HG02840 (cell line): ENCODE measurements at regions not wholly inside any gene's neighbourhood (a gene's known extent, or its start where the extent isn't known, plus 50 kb on each side); places are given as distances from the start of the nearest gene placed in this dataset.

Experiments used
- ATAC-seq: cut with Tn5 transposase; IDR thresholded peaks from one replicate; pipeline ENCODE4 v1.9.1; 2021; ENCODE audit warnings: mild to moderate bottlenecking, moderate library complexity, moderate number of reproducible peaks; ENCODE audit not compliant: unreplicated experiment, low FRiP score

DNA sequence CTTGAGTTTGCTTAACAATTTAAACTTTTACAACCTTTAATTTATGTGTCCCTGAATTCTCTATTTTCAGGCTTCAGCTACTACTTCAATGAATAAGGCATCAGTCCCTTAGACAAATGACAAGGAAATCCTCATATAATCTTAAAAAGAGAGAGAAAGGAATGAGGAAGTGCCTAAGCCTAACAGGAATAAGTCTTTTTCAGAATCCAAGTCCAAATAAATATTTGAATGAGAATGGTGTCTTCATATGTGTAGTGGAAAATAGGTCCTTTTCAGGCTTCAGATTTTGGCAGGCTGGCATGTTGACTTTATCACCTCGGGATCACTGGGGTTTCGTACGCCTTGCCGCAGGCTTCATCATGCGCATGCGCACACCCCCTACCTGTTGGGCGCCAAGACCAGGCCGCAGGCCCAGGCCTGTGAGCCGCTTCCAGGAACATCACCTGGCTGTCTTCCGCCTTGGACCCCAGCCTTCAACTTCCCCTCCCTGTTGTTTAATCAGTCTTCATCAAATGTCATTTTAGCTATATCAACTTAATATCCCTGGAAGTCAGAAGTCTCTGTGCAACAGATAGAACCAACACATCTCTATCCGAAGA lies 334.5 kb downstream of the SOX2 start:
- ATAC-seq = no peak

DNA sequence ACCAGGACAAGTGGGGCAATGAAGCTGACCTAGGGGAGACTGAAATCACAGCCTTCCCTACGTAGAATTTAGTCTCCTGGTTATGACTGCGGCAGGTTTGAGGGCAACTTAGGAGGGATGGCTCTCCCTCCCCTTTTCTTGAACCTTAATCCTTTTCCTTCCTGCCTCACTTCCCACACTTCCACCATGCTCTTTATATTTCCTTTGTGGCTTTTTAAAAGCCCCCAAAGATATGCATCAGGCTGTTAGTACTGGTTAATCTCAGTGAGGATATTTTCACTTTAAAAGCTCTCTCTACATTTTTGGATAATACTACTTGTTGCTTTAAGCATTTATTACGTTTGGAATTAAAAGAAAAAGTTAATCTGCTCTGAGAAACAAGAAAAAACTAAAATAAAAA lies 339.2 kb downstream of the SOX2 start:
- ATAC-seq = no peak

DNA sequence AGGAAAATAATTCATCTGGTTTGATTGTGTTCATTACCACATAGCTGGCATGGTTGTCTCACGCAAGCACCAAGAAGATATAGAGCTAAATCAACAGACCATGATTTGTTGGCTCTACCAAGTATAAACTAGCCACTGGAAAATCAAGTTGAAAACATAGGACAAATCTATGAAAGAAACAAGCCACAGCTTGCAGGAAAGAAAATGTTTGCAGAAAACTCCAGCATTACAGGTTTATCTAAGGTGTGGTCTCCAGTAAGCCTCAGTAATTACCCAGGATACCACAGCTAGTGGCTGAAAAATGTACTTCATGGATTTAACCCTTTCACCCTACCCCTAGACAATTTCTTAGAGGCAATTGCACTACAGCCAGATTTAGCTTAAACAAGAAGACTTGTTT lies 340.6 kb downstream of the SOX2 start:
- no peak for ATAC-seq

DNA sequence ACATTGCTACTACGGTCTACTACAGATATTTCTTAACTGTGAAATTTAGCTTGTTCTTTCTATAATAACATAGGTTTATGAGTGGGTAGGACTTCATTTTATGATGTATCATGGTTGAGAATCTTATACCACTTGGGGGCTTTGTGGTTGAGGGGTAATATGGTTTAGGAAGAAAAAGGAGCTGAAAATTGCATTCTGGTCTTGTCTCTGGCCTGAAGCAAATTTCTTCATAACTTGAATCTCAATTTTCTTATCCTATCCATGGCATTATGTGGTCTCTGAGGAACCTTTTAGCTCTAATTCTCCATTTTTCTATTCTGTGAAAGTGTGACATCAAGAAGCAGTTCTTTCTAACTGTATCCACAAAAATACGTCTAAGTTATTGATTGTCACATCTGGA lies 341.0 kb downstream of the SOX2 start:
- ATAC-seq = no peak

DNA sequence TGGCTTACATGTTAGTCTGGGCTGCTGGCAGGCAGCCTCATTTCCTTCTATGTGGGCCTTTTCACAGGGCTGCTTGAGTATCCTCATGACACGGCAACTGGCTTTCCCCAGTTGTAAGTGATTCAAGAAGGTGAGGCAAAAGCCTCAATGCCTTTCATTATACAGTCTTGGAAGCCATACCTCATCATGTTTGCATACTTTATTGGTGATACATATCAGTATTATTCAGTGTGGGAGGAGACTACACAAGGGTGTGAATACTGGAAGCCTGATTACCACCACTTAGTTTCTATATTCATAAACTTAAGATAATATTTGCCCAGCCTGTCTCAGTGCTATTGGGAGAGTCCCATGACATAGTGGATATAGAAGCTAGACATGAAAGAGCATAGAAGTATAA lies 346.8 kb downstream of the SOX2 start:
- ATAC-seq = no peak

DNA sequence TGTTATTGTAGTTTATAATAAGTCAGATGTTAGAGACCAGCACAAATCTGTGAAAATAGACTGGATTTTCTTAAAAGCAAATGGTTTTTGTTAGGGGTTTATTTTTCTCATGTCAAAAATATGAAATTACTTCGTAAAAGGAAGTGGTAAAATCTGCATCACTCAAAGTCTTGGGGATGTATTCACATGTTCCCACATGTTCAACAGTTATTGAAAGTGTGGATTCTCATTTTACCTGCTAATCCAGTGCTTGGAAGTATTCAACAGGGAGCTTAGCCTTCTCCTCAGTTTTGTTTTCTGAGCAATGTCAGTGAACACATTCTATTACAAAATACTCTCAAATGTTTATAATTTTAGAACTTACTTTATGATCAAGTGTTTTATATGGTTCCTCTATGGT lies 352.0 kb downstream of the SOX2 start:
- no peak for ATAC-seq

DNA sequence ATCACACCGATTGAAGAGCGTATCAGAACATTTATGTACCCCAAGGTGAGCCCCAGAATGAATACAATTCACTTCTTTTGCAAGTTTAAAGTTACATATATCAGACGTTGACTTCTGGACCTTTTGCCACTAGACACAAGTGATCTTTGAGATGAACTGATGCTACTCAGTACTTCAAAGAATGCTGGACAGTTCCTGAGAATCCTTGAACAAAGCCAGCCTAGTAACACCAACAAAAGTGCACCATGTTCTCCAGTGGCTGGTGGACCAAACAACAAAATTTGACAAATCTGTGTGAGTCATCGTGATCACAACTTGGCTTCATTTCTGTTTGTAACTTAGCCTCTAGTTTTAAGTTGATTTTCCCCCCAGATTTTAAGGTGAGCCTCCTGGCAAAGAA lies 355.7 kb downstream of the SOX2 start:
- no peak for ATAC-seq

DNA sequence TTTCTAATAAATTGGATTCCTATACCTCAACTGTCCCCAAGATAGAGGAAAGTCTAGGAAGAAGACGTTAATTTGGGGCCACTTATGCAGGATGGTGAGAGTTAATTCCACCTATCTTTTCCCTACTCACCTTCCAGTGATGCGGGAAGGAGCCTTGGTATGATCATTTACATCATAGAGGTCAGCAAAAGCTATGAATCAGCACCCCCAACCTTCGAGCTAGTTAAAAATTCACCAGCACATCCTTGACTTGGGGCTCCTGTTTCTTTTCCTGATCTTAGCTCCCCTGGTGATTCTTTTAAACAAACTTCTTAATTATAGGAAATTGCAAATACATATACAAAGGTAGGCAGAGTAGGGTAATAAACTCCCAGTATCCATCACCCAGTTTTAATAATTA lies 366.6 kb downstream of the SOX2 start:
- ATAC-seq = no peak

DNA sequence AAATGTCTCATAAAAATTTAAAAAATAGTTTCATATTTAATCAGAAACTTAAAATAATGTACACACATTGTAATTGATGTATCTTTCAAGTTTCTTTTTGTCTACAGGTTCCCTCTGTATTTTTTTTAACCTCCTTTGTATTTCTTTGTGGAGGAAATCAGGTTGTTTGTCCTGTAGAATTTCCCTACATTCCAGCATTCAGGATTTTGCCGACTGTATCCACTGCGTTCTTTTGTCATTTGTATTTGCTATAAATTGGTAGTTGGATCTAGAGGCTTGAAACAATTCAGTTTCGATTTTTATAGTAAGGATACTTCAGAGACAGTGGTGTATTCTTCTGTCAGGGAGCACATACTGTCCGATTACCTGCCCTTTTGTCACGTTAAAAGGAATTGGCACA lies 367.2 kb downstream of the SOX2 start:
- ATAC-seq = no peak

DNA sequence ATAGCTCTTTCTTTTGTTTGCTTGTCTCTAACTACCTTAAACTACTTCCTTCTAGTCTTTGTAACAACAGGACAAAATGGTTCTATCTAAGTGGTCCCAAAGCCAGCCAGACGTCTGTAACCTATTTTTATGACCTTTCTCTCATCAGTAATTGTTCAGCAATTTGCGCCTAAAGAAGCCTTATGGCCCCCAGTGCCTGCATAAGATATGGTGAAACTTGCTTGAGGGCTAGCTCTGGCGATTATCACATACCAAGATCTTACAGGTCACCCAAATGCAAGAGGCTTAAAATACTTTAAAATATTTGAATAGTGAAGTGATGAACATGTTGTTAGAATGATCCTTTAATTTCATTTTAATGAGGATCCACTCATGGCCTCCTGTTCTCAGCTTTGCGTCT lies 369.4 kb downstream of the SOX2 start:
- no peak for ATAC-seq

DNA sequence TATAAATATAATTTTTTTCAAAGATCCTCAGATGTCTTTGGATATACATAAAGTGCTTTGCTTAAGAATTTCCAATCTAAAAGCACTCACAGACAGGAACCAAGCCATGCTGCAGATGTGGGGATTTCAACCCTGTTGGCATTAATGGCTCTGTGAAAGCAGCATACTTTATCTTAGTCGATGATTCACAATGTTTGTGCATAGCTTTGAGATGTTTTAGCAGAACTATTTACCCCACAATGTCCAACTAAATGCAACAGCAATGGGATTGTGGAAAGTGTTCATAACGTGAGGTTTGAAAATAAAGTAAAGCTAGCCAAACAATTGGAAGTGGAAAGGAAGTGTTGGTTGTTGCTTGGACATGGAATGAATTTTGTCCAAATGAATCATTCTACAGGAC lies 371.4 kb downstream of the SOX2 start:
- no peak for ATAC-seq

DNA sequence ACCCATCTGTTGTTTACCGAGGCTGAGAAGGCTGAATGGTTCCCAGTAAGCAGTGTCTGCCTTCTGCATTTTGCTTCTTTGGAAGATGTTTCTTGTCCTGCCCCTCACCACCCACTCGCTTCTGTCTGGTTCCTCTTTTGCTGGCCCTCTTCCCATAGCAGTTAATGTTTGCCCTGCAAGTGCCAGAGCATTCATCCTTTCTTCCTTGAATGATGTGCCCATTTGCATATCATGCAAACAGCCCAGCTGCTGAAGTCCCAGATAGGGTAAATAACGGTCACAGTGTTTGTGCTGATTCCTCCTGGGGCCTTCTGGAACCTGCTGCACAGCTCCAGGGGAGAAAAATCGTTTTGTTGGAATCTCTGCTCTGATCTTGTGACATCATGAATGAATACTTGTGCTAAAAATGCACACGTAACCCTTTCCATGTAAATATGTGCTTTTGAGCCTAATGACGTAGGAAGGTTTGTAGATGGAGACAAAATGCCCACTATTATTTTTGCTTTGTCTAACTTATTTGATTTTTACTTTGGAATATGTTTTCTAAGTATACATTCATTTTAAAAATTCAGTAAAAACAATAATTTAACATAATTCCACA lies 381.0 kb downstream of the SOX2 start:
- no peak for ATAC-seq

DNA sequence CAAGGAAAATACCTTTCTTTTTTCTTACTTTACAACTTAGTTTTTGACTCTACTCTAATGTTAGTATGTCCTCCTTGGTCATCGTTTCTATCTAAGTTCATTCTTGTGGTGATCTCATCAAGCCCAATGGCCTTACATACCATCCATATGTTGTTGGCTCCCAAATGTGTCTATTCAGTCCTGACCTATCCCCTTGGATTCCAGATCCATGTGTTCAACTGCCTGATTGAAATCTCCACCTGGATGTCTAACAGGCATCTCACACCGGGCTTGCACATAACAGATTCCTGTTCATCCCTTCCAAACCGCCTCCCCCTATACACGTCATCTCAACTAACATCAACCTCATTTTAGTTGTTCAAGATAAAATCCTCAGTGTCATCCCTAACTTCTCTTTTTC lies 382.6 kb downstream of the SOX2 start:
- ATAC-seq = no peak

DNA sequence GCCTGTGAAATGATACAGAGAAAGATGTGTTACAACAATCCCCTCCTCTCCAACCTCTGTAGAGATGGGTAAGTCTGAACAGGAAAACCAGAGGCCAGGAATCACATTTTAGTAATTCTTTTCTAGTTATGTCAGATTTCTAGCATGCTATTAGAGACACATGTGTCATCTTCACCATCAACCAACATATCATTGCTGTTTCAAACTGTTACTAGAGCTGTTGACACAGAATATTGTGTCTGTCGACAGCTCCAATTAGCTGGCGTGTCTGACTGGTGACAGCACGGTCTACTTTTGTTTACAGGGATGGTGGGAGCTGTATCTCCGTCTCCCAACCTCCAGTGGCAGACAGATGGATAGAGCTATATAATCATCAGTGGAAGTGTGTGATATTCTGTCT lies 393.2 kb downstream of the SOX2 start:
- no peak for ATAC-seq

DNA sequence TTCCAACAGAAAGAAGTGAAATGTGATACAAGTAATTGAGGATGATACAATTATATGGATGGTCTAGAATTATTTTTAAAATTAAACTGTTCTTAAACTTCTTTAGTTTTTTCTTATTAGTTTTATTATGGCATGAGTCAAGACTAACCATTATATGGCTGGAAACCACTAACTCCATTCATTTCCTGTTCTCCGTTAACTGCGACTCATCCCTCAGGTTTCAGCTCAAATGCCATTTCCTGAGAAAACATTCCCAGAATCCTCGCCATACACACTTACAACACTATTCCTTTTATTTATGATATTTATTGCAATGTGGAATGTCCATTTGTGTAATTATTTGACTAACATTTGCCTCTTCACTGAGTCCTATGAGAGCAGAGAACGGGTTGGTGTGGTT lies 394.1 kb downstream of the SOX2 start:
- ATAC-seq = no peak

DNA sequence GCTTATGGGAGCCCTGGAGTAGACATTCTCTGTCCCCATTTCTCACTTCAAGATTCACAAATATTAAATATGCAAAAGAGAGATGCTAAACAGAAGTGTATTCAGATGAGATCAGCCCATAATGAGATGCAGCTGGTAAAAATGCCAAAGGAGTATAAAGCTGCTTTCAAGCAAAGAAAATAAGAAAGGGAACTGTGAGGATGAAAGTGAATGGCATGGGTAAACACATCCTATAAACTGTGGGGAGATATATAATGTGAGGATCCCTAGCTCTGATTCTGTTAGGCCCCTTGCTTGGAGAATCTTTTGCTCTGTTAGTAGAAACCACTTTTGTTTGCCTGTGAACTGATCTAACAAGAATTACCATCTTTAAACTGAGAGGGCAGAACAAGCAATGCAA lies 396.6 kb downstream of the SOX2 start:
- ATAC-seq = no peak

DNA sequence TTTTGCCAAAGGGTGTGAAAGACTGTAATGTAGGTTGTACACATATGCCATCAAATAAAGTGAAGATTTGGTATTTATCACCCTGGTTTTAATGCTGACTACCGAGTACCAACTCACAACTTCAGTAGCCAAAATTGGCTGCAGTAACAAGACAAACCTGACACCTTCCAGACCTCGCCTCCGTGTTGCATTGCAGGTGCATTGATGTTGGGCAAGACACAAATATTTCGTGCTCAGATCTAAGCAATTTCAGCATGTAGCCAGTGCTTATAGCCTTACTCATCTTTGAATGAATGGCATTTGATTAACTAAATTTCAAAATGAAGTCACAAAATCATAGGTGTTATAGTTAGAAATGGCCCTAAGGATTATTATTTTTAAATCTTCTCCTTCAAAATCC lies 400.2 kb downstream of the SOX2 start:
- no peak for ATAC-seq

DNA sequence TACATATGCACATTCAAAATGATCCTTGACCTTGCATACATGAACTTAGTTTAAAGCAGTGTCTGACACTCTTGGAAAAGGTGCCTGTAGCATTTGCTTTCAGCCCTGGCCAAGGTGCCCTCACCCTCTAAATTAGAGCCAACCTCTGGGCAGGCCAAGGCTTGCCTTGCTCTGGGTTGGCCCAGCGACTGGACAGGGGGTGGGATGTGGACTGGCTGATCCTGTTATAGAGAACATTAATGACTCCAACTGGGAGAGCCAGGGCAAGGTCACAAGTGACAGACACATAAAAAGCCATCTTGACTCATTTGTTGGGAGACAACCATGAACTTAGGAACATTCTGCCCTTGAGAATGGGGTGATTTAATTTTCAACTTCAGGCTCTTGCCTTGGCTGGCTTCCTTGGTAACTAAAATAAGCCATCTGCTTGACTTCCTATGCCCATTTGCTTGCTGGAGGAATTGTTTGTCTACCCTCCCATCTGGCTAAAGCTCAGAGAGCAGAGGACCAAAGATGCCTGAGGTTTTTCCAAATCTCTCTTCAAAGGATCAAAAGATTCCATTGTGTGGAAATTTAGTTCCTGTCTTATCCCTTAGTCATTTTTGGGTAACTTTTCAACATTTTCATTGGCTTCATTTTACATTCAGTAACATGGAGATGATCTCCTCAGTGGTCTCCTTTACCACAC lies 403.7 kb downstream of the SOX2 start:
- no peak for ATAC-seq

DNA sequence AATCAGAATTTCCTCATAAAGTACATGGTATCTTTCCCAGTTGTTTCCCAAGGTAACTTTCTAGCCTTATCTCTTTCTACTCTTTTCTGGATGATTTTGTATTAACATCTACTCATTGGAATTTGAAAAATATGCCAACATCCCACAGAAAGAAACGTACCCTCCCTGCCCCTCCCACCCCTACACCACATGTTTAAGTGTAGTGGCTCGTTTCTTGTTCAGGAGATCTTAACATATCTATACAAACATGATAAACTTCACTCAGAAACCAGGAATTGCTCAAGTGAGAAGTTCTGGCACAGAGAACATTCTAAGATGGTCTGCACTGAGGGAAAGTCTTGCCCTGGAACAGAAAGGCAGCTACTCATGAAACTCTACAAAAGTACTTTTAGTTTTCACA lies 404.7 kb downstream of the SOX2 start:
- no peak for ATAC-seq

DNA sequence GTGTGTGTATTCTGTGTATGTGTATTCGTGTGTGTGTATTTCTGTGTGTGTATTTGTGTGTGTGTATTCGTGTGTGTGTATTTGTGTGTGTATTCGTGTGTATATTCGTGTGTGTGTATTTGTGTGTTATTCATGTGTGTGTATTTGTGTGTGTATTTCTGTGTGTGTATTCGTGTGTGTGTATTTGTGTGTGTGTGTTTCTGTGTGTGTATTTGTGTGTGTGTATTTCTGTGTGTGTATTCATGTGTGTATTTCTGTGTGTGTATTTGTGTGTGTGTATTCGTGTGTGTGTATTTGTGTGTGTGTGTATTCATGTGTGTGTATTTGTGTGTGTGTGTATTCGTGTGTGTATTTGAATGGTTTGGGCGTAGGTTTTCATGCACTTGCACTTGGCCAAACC lies 405.4 kb downstream of the SOX2 start:
- no peak for ATAC-seq

DNA sequence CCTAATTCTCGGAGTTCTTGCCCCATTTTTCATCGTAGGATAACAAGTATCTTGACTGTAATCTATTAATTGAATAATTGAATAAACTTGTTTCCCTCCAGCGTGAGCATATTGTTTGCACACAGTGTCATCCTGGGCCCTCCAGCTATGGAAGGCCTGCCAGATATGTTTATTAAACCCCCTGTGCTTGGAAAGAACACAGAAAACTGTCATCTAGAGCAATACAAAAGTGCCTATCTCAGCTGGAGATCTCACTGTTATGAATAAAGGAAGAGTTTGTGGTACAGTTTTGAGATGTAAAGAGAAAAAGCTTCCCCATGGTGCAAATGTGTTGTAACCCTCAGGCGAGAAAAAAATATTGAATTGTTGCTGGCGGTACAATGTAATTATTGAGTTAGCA lies 405.9 kb downstream of the SOX2 start:
- ATAC-seq = no peak

DNA sequence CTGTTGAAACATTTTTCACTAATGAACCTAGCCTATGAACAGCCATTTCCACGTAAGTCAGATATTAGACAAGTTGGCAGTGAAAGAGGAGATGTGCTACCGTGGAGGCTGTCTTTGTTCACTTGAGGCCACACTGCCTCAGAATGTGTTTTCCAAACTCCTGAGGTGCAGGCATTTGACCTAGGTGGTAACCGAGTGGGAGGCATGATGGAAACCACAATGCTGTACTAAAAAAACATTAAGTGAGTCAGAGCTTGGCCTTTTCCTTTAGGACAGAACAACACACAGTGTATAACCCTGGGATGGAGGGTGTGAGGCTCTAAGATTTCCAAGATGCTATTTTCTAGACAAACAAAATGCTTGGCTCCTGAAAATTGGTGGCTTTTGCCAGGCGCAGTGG lies 406.3 kb downstream of the SOX2 start:
- no peak for ATAC-seq
